ENCODE measurements at regions not wholly inside any gene's neighbourhood (a gene's known extent, or its start where the extent isn't known, plus 50 kb on each side); places are given as distances from the start of the nearest gene placed in this dataset.

- DNase-seq, result no peak
These were observed 95.3 kb upstream of the FAM136A start for GRCh38 chr2:70397186-70397585.

- DNase-seq, result no peak
These were observed 94.7 kb upstream of the FAM136A start for GRCh38 chr2:70396612-70397011.

DNA sequence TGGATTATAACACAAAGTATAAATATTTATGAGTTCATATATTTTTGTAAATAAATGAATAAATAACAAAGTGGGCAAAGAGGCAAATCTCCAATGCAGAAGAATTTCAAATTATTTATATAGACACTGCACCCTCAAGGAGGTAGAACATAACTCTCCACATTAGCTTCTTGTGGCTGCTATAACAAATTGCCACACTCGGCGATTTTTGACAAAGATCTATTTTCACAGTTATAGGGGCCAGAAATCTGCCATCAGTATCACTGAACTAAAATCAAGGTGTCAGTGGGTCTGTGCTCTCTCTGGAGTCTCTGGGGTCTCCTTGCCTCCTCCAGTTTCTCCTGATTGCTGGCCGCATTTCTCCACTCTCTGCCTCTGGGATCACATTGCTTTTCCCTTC is 92.0 kb upstream of the FAM136A start:
- no peak for DNase-seq

DNA sequence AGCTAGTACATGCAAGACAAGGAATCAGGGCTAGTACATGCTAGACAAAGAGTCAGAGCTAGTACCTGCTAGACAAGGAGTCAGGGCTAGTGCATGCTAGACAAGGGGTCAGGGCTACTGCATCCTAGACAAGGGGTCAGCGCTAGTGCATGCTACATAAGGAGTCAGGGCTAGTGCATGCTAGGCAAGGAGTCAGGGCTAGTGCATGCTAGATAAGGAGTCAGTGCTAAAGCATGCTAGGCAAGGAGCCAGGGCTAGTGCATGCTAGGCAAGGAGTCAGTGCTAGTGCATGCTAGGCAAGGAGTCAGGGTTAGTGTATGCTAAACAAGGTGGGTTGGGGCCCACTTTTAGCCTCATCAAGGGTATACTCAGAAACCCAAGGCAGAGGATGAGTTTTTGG is 90.1 kb upstream of the FAM136A start:
- DNase-seq, result no peak

DNA sequence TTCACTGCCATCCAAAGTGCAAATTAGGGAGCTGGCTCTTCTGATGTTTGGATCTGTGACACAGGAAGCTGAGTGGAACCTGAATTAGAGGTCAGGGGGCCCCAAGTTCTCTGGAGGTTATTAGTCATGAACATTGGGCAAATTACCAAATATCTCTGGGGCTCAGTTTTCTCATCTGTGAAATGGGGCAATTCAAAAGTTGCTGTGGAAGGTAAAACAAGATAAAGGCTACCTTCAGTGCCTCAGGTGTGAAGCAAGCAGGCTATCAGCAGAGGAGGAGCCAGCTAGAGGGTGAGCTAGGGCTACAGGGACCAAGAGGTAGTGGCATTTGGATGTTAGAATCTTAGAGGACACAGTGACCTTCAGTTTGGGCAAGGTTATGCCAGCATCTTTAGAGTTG is 89.4 kb upstream of the FAM136A start:
- no peak for DNase-seq

DNA sequence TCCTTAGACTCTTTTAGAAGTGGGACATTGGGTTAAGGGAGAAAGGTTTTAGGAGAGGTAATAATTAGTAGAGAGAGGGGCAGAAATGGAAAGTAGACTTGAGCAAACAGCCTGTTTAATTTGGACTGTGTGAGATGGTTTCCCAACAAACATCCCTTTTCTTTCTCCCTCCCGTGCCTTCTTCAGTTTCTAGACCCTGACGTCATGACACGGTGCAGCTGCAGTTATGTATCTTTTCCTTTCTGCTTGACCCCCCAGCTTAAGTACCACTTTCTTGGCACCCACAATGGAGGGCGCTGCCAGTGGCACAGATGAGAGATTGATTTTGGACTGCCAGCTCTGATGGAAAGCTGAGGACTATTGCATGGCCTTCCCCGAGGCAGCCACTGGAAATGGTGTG is 86.9 kb upstream of the FAM136A start:
- no peak for DNase-seq

DNA sequence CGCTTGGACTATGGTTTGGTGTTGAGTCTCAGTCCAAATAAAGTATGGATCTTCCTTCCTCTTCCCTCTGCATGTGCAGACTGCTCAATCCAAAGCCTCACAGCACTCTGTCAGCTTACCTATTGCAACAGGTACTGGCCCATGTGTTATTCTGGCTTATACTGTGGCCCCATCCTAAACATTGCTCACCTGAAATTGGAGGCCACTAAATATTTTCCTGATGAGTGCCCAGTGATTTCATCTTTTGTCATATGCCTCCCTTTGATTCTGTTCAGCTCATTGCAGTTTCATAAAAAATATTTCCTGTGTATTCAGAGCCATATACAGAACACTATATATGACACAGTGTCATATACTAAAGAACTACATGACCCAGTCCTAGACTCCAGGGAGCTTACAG is 86.3 kb upstream of the FAM136A start:
- no peak for DNase-seq

DNA sequence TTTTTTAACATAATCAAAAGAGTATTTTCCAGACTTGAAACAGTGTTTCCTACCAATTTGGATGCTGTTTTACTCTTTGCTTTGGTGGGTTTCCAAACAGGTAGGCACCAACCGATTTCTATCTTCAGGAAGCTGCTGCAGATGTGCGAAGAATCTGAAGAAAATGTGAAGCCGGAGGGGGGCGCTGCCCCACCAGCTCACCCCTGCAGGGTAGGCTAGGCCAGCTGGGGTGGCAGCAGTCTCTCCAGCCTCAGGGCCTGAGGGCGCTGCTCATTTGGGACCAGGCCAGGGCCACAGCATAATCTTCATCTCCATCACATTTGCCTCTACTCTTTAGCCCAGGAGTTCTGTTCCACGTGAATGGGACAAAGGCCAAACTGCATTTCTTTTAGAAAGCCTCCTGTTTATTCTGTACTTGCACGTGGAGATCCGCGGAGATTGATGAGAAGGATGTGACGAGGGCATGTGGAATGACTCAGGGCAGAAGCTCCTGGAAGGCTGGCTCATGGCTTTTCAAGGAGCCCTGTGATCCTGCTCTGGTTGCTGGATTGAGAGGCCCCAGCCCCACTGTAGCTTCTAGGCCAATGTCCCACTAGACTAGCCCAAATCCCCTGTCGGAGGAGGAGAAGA is 84.2 kb upstream of the FAM136A start:
- DNase-seq, result no peak

DNA sequence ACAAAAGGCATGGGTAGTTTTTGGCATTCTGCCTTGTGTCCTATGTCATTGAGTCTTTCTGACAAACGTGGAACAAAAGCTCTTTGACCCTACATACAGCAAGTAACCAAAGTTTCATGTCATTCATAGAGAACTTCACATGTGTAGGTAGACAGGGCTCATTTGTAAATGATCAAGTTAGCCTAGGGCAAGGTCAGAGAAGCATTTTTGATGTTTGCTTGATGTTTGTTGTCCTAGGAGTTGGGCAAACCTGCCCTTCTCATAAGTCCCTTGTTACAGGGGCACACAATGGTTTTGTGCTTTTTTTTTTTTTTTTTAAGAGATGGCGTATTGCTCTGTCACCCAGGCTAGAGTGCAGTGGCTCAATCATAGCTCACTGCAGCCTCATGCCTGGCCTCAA is 83.3 kb upstream of the FAM136A start:
- DNase-seq, result no peak

- DNase-seq, result no peak
These were observed 80.0 kb upstream of the FAM136A start for GRCh38 chr2:70381821-70382220.

DNA sequence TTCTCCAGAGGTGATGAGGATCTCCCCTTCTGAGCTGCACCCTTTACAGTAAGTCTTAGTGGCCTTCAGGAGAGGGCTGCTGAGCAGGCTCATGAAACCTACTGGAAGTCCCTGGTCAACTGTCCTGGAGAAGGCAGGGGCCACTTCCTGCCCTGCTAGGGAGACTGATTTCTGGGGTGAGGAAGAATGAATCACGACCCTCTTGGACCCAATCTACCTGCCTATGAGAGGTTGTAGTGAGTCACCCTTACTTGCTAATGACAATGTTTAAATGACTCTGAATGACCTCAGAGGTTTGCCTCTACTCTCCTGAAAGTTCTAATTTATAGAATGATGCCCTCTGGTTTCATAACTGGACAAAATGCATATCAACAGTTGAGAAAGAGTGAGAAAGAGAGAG is 79.4 kb upstream of the FAM136A start:
- DNase-seq, result no peak

GRCh38 chr2:70380621-70381020 is 78.8 kb upstream of the FAM136A start:
- no peak for DNase-seq

DNA sequence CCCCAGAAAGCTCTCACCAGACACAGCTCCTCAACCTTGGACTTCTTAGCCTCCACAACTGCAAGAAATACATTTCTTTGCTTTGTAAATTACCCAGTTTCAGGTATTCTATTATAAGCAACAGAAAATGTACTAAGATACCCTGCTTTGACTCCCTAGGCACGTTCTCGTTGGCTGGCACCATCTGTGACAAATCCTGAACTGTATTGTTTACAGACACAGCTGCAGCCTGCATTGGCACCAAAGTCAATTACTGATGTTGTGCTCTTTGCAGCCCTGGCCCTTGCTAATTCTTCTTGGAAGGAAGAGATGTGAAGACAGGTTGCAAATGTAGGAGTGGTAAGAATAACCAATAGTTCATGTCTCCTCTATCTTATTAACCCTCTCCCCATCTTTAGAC is 72.7 kb upstream of the FAM136A start:
- DNase-seq, result no peak

DNA sequence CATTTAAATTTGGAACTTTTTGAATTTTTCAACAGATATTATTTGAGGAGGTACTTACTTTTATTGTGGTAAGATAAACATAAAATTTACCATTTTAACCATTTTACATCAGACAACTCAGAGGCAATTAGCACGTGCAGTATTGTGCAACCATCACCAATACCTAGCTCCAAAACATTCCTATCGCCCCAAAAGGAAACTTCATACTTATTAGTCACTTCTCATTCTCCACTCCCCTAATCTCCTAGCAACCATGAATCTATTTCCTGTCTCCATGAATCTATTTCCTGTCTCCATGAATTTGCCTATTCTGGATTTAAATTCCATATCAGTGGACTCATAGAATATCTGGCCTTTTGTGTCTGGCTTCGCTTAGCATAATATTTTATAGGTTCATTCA is 69.9 kb upstream of the FAM136A start:
- peak; percentile 87 for DNase-seq

GRCh38 chr2:70369082-70369481 is 67.2 kb upstream of the FAM136A start:
- DNase-seq, result no peak

GRCh38 chr2:70368545-70368944 is 66.7 kb upstream of the FAM136A start:
- no peak for DNase-seq

- no peak for DNase-seq
These were observed 66.0 kb upstream of the FAM136A start for GRCh38 chr2:70367722-70368323.

DNA sequence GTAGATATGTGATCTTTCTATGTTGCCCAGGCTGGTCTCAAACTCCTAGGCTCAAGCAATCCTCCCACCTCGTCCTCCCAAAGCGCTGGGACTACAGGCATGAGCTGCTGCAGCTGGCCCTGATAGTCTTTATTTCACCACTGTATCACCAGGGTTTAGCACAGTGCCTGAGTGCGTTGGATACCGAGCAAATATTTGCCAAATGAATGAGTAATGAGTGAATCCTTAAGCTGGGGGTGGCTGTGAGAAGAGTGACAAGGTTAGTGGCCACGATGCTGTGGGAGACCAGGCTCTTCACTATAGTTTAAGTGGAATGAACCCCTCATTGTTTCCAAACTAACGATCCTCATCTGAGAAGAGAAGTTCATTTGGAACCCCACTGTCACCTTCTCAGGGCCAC is 60.8 kb upstream of the FAM136A start:
- no peak for DNase-seq

DNA sequence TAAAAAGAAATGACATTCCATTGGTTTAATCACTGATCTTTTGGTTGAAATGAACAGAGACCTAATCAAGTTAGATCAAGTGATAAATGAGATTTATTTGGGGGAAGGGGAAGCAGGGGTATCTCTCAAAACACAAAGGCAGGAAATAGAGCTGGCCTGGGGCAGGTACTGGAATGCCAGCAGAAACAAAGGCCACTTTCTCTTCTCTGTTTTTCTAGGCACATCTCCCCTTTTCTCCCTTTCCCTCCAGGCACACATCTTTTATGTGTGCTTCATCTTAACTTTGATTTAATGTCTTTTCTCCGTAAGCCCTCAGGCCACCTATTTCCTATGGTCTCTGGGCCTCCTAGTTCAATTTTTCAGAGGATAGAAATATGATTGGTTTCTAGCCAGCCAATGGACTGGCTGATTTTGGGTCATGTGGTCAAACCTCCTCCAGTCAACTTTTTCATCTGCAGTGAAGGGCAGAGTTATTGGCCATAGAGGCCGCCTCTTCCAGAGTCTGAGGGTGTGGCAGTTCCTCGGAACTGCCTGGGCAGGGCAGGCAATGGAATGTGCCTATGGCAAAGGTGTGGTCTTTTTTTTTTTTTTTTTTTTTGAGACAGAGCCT is 58.9 kb upstream of the FAM136A start:
- no peak for DNase-seq

GRCh38 chr2:70357684-70358071 is 55.8 kb upstream of the FAM136A start:
- DNase-seq, result no peak

- peak; percentile 23 for DNase-seq
These were observed 55.2 kb upstream of the FAM136A start for GRCh38 chr2:70356941-70357683.

DNA sequence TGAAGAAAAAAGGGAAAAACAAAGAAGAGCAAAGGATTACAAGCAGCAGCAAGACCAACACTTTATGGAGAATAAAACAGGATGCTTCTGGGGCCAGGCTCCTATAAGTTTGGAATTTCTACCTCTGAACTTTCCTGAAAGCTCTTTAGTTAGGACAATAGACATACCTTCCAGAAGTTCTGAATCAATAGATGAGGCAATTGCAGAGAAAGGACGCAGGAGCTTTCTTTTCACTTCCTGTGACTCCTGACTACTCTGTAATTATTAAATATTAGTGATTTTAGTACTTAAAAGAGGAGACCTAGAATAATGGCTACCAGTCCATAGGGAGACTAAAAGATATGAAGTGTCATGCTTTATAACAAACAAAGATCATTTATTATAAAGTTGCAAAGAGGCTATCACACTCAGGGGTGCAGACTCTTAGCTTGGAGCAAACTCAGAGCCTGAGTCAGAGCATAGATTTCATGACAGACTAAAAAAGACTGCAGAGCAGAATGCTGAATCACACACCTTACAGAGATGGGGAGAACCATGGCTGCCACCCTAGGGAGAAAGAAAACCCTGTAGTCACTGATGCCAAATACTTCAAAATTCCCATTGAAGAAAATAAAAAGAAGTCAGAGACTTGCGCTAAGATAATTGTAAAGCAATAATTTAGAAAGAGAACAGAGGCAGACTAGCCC is 52.5 kb upstream of the FAM136A start:
- DNase-seq, result no peak
